Ovary (tissue), 7 donors: ENCODE measurements at regions not wholly inside any gene's neighbourhood (a gene's known extent, or its start where the extent isn't known, plus 50 kb on each side); places are given as distances from the start of the nearest gene placed in this dataset.

ENCODE experiments used
- DNase-seq, 5 donors: peaks; one replicate each; pipeline ENCODE4 v3.0.0-alpha.2; 2019 to 2020
- H3K27ac ChIP-seq, 2 donors: fragments of 200-600 bp; one replicate each; pipeline versions ENCODE4 v1.5.1 to v1.8.0; 2019 to 2022
- H3K27me3 ChIP-seq: fragments of 200-600 bp; one replicate; pipeline ENCODE4 v1.8.0; 2022
- H3K36me3 ChIP-seq: fragments of 200-600 bp; sonication (generic); one replicate; pipeline ENCODE4 v1.5.1; 2019
- H3K4me1 ChIP-seq: one replicate; pipeline ENCODE4 v1.8.1; 2013; ENCODE audit warnings: mild to moderate bottlenecking, moderate library complexity; ENCODE audit not compliant: insufficient read depth
- H3K4me3 ChIP-seq: fragments of 200-600 bp; sonication (generic); one replicate; pipeline ENCODE4 v1.5.1; 2017
- H3K9me3 ChIP-seq, 2 donors: fragments of 200-600 bp in 1 of 2; sonication (generic) in 1 of 2; one replicate each; pipeline versions ENCODE4 v1.5.1 to v1.8.1; 2013 to 2019; ENCODE audit warnings: mild to moderate bottlenecking in 1 of 2, moderate library complexity in 1 of 2
- CTCF ChIP-seq, 3 donors: fragments of 450-650 bp in 2 of 3; fragments of 200-600 bp in 1 of 3; IDR thresholded peaks; one replicate each; pipeline versions ENCODE4 v1.5.1 to v1.8.0; 2016 to 2022; ENCODE audit warnings: antibody characterized with exemption in 3 of 3, mild to moderate bottlenecking in 1 of 3
- EP300 ChIP-seq: sonication (generic); formaldehyde crosslinking; IDR thresholded peaks from one replicate; pipeline ENCODE4 v1.6.1; 2017; ENCODE audit warnings: antibody characterized with exemption
- POLR2A ChIP-seq: fragments of 450-650 bp; IDR thresholded peaks from one replicate; pipeline ENCODE4 v1.6.1; 2017; ENCODE audit warnings: antibody characterized with exemption, mild to moderate bottlenecking, moderate library complexity
- WGBS, 3 donors: extraction: QIAGEN DNeasy Blood & Tissue Kit in 1 of 3; methylation state at CpG; one replicate each; pipeline versions ENCODE4 v1.1.5 to v1.1.7; 2013 to 2017; 5-methylcytosine and 5-hydroxymethylcytosine counted together
- intact Hi-C, 4 donors: fragments of 100-400 bp; cut with DNase I; formaldehyde crosslinking; loops; one replicate each; pipeline versions ENCODE4 v1.11.0 to v1.15.1; 2022 to 2023
- donor health status: DM: no; HTN: no; CAD: no; lungs with moderate emphysema.
- donor health status: DM: no; HTN: no; CAD: no.
- donor health status: Bipolar disorder and iron deficiency.
- donor health status: DM: no; HTN: no; CAD: no.
- donor health status: DM: yes; HTN: yes; CAD: no.

DNA sequence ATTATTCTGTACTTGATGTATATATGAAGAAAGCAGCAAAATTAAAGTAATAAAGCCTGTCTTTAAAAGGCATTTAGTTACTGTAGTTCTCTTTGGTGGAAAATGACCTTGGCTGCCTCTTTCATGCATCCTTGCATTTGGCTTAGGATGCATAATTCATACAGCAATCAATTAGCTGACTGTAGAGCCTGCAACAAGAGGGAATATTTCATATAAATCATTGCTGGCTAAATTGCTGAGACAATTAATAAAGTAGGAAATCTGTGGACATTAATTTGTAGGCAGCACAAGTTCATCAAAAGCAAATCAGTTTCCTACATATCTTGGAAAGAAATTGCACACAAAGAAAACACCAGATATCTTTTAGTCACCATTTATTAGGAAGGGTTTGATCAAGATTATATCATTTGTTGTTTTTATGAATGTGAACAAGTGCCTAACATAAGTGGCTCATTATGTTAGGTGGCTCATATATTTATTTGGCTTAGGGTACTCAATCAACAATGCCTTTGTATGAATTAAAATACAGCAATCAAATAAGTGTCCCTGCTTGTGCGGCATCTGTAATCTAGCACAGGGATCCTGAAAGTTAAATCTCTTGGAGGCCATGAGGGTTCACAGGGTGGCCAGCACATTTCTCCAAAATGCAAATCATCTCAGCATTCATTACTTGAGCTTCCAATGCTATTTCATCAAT is 220.4 kb upstream of the SPOPL start:
- Histone ChIP-seq H3K4me3 (no peak overlapping the region), H3K27me3 (no peaks in the 10 kb centered on the region), H3K9me3 (no peaks in the 10 kb centered on the region), H3K36me3 (no peaks in the 10 kb centered on the region), H3K4me1 (peaks cover 2% of the 10 kb centered on the region), H3K27ac (no peak overlapping the region)
- WGBS, 3 donors = 90 to 99% (median 97%) methylated on average over 1 of the region's 1 CpG
- DNase-seq = no peak
- no peak for TF ChIP-seq POLR2A
- TF ChIP-seq EP300 = no peak
- no peak for TF ChIP-seq CTCF (IDR thresholded peaks at IDR 0.05)
- intact Hi-C loops = no loop called here

DNA sequence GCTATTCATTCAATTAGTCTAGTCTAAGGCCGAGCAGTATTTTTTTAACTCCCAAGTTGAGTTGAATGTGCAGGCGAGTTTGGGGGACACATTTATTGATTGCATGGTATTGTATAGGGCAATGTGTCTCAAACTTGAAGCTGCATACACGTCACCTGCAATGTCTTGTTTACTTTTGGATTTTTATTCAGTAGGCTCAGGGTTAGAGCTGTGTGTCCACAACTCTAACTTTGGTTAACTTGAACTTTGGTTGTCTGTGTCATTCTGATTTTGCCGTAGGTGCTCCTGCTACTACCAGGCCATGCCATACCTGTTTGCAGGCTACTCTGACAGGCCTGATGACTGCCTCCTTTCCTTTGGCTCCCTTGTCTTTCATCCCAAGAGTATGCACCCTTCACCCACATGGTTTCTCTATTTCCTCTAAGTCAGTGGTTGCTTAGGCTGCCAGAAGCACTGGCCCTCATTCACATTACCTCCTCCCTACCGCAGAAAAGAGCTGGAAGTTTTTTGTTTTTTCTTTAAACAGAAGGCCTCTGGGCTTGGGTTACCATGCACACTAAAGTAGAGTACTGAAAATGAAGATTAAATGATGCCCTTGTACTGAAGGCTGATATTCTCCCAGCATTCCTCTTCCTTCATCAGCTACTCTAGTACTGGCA is 219.4 kb upstream of the SPOPL start:
- WGBS, 3 donors = 89 to 95% (median 95%) methylated on average over 5 of the region's 5 CpGs
- no peak for DNase-seq
- Histone ChIP-seq H3K27me3 (no peaks in the 10 kb centered on the region), H3K36me3 (no peaks in the 10 kb centered on the region), H3K4me3 (no peak overlapping the region), H3K27ac (no peak overlapping the region), H3K4me1 (no peaks in the 10 kb centered on the region), H3K9me3 (no peaks in the 10 kb centered on the region)
- TF ChIP-seq CTCF (IDR thresholded peaks at IDR 0.05) (no peak), EP300 (no peak), POLR2A (no peak)
- intact Hi-C loops = no loop called here

DNA sequence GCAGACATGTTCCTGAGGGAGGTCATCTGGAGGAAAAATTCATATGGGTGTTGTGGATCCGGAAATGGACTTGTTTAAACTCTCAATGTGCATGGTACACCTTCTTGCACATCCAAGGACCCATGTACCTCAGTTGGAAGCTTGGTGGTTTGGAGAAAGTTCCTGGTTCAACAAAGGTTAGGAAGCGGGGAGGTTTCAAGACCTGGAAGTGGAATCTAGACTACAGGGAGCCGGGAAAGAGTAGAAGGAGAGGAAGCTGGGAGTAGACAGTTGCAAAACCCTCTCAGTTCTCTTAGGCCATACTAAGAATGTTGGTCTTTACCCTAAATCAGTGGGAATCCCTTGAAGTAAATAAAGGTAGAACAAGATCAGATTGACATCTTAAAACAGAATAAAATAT is 209.8 kb upstream of the SPOPL start:
- Histone ChIP-seq H3K4me1 (no peaks in the 10 kb centered on the region), H3K27me3 (no peaks in the 10 kb centered on the region), H3K9me3 (no peaks in the 10 kb centered on the region), H3K27ac (no peak overlapping the region), H3K36me3 (no peaks in the 10 kb centered on the region), H3K4me3 (no peak overlapping the region)
- TF ChIP-seq CTCF (IDR thresholded peaks at IDR 0.05) (no peak), POLR2A (no peak), EP300 (no peak)
- WGBS, 3 donors = 95 to 96% (median 96%) methylated on average over 3 of the region's 3 CpGs
- intact Hi-C loops = no loop called here
- DNase-seq = no peak

DNA sequence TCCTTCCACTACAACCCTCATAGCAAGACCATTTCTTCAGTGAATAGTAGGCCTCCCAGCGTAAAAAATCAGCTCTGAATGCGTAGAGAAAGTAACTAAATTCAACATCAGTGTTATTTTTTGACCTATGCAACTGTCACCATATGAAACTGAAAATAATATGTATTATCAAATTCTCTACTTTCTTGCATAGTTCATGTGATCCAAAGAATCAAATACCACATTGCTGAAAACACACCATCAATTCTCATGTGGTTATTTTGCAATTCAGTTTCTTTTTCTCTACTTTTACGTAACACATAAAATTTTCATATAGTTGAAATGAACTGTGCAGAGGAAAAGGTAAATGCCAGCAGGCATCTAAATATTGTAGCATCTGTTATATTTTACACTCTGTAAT is 208.5 kb upstream of the SPOPL start:
- intact Hi-C loops = no loop called here
- DNase-seq = no peak
- WGBS, 3 donors = 96 to 98% (median 97%) methylated on average over 3 of the region's 3 CpGs

More for the DNA sequence above, 208.5 kb upstream of the SPOPL start:
- Histone ChIP-seq H3K27ac (no peak overlapping the region), H3K4me1 (no peaks in the 10 kb centered on the region), H3K36me3 (no peaks in the 10 kb centered on the region), H3K9me3 (no peaks in the 10 kb centered on the region), H3K27me3 (no peaks in the 10 kb centered on the region), H3K4me3 (no peak overlapping the region)
- TF ChIP-seq EP300 = no peak
- TF ChIP-seq CTCF (IDR thresholded peaks at IDR 0.05) = no peak
- no peak for TF ChIP-seq POLR2A
